ACC112 (cell line): ENCODE measurements at regions not wholly inside any gene's neighbourhood (a gene's known extent, or its start where the extent isn't known, plus 50 kb on each side); places are given as distances from the start of the nearest gene placed in this dataset.
A peak's percentile ranks its signal among the peaks of the same experiment; 100 is the strongest.

Source experiments
- H2AFZ ChIP-seq: fragments of 200-600 bp; sonication (generic); one replicate; pipeline ENCODE4 v1.6.0; 2017; ENCODE audit warnings: antibody characterized with exemption, low read length; ENCODE audit not compliant: unreplicated experiment
- H3K27ac ChIP-seq: fragments of 200-600 bp; sonication (generic); 2 replicates; pipeline ENCODE4 v1.5.1; 2014; ENCODE audit warnings: low read depth, mild to moderate bottlenecking, antibody characterized with exemption, low read length, moderate library complexity
- H3K27me3 ChIP-seq: fragments of 200-600 bp; sonication (generic); 2 replicates; pipeline ENCODE4 v1.6.1; 2014; ENCODE audit warnings: mild to moderate bottlenecking, antibody characterized with exemption, low read length, moderate library complexity, mixed read lengths; ENCODE audit not compliant: insufficient read depth
- H3K36me3 ChIP-seq: fragments of 200-600 bp; sonication (generic); 2 replicates; pipeline ENCODE4 v1.6.1; 2016; ENCODE audit warnings: mild to moderate bottlenecking, antibody characterized with exemption, low read length, moderate library complexity, mixed read lengths; ENCODE audit not compliant: insufficient read depth
- H3K4me1 ChIP-seq: fragments of 200-600 bp; sonication (generic); one replicate; pipeline ENCODE4 v1.6.1; 2016; ENCODE audit warnings: low read length, mixed read lengths; ENCODE audit not compliant: insufficient read depth, unreplicated experiment, control insufficient read depth
- H3K4me3 ChIP-seq: fragments of 200-600 bp; sonication (generic); 2 replicates; pipeline ENCODE4 v1.5.1; 2014; ENCODE audit warnings: mild to moderate bottlenecking, low read depth, low read length
- H3K79me2 ChIP-seq: fragments of 200-600 bp; sonication (generic); one replicate; pipeline ENCODE4 v1.6.0; 2016; ENCODE audit warnings: low read length; ENCODE audit not compliant: control insufficient read depth, unreplicated experiment, insufficient read depth

GRCh38 chr6:88458662-88459061 lies 292.5 kb upstream of the CNR1 start:
- no peak overlapping the region for H3K27ac ChIP-seq
- no peak overlapping the region for H3K4me3 ChIP-seq
- H3K4me1 ChIP-seq = peaks cover 13% of the 10 kb centered on the region
- H3K79me2 ChIP-seq = no peaks in the 10 kb centered on the region
- no peaks in the 10 kb centered on the region for H3K36me3 ChIP-seq
- H2AFZ ChIP-seq = no peak overlapping the region
- H3K27me3 ChIP-seq = no peaks in the 10 kb centered on the region

GRCh38 chr6:88456221-88456859 lies 290.2 kb upstream of the CNR1 start:
- Histone ChIP-seq H3K79me2 (no peaks in the 10 kb centered on the region), H3K36me3 (no peaks in the 10 kb centered on the region), H3K4me1 (peaks cover 13% of the 10 kb centered on the region), H3K4me3 (no peak overlapping the region), H3K27ac (no peak overlapping the region), H2AFZ (peak overlapping the region; percentile 56), H3K27me3 (no peaks in the 10 kb centered on the region)

- no peaks in the 10 kb centered on the region for H3K36me3 ChIP-seq
- no peak overlapping the region for H2AFZ ChIP-seq
- no peak overlapping the region for H3K4me3 ChIP-seq
- H3K79me2 ChIP-seq = no peaks in the 10 kb centered on the region
- no peaks in the 10 kb centered on the region for H3K27me3 ChIP-seq
- H3K4me1 ChIP-seq = peaks cover 13% of the 10 kb centered on the region
- H3K27ac ChIP-seq = 0 out of 2 replicates have a peak overlapping the region, but pooled peaks have one; percentile 22
These were observed 289.2 kb upstream of the CNR1 start for GRCh38 chr6:88455317-88455716.

- H3K27me3 ChIP-seq = no peaks in the 10 kb centered on the region
- H3K4me1 ChIP-seq = peaks cover 14% of the 10 kb centered on the region
- H3K36me3 ChIP-seq = no peaks in the 10 kb centered on the region
- H2AFZ ChIP-seq = peak overlapping the region; percentile 16
- no peak overlapping the region for H3K4me3 ChIP-seq
- peak overlapping the region; percentile 22; the same call in 1 of the 2 replicates for H3K27ac ChIP-seq
- H3K79me2 ChIP-seq = no peaks in the 10 kb centered on the region
These were observed 288.5 kb upstream of the CNR1 start for GRCh38 chr6:88454658-88455057.

GRCh38 chr6:88449770-88450169 lies 283.6 kb upstream of the CNR1 start:
- H3K4me1 ChIP-seq = peaks cover 14% of the 10 kb centered on the region
- H3K27me3 ChIP-seq = no peaks in the 10 kb centered on the region
- no peak overlapping the region for H2AFZ ChIP-seq
- no peak overlapping the region for H3K27ac ChIP-seq
- no peaks in the 10 kb centered on the region for H3K79me2 ChIP-seq
- H3K36me3 ChIP-seq = no peaks in the 10 kb centered on the region
- H3K4me3 ChIP-seq = no peak overlapping the region

- Histone ChIP-seq H3K27ac (no peak overlapping the region), H3K27me3 (no peaks in the 10 kb centered on the region), H3K36me3 (no peaks in the 10 kb centered on the region), H3K79me2 (no peaks in the 10 kb centered on the region), H3K4me3 (no peak overlapping the region), H2AFZ (no peak overlapping the region), H3K4me1 (peaks cover 8% of the 10 kb centered on the region)
These were observed 279.2 kb upstream of the CNR1 start for GRCh38 chr6:88445188-88445965.

GRCh38 chr6:88443554-88443953 lies 277.4 kb upstream of the CNR1 start:
- H3K36me3 ChIP-seq = no peaks in the 10 kb centered on the region
- H3K4me1 ChIP-seq = peaks cover 4% of the 10 kb centered on the region
- H3K27ac ChIP-seq = no peak overlapping the region

GRCh38 chr6:88442737-88443136 lies 276.6 kb upstream of the CNR1 start:
- Histone ChIP-seq H3K27me3 (no peaks in the 10 kb centered on the region), H3K4me1 (peaks cover 4% of the 10 kb centered on the region), H3K36me3 (no peaks in the 10 kb centered on the region), H3K4me3 (no peak overlapping the region), H2AFZ (no peak overlapping the region), H3K27ac (no peak overlapping the region), H3K79me2 (no peaks in the 10 kb centered on the region)

More at GRCh38 chr6:88443554-88443953, 277.4 kb upstream of the CNR1 start:
- Histone ChIP-seq H3K27me3 (no peaks in the 10 kb centered on the region), H2AFZ (no peak overlapping the region), H3K79me2 (no peaks in the 10 kb centered on the region), H3K4me3 (no peak overlapping the region)

- Histone ChIP-seq H3K4me3 (no peak overlapping the region), H2AFZ (no peak overlapping the region), H3K79me2 (no peaks in the 10 kb centered on the region), H3K27me3 (no peaks in the 10 kb centered on the region), H3K4me1 (peaks cover 4% of the 10 kb centered on the region), H3K36me3 (no peaks in the 10 kb centered on the region), H3K27ac (no peak overlapping the region)
These were observed 275.2 kb upstream of the CNR1 start for GRCh38 chr6:88441346-88441745.

GRCh38 chr6:88428068-88428467 lies 261.9 kb upstream of the CNR1 start:
- Histone ChIP-seq H3K36me3 (no peaks in the 10 kb centered on the region), H3K4me1 (no peaks in the 10 kb centered on the region), H3K27ac (no peak overlapping the region), H3K27me3 (no peaks in the 10 kb centered on the region), H3K79me2 (no peaks in the 10 kb centered on the region), H2AFZ (no peak overlapping the region), H3K4me3 (no peak overlapping the region)

- Histone ChIP-seq H3K79me2 (no peaks in the 10 kb centered on the region), H2AFZ (no peak overlapping the region), H3K27me3 (no peaks in the 10 kb centered on the region)
These were observed 259.9 kb upstream of the CNR1 start for GRCh38 chr6:88426005-88426404.

More at GRCh38 chr6:88426005-88426404, 259.9 kb upstream of the CNR1 start:
- Histone ChIP-seq H3K27ac (no peak overlapping the region), H3K36me3 (no peaks in the 10 kb centered on the region), H3K4me3 (no peak overlapping the region), H3K4me1 (no peaks in the 10 kb centered on the region)
